ENCODE measurements at regions not wholly inside any gene's neighbourhood (a gene's known extent, or its start where the extent isn't known, plus 50 kb on each side); places are given as distances from the start of the nearest gene placed in this dataset.
"Not testable (repeated sequence)": the region's sequence is repeated elsewhere in the genome, so short reads cannot be mapped to it uniquely, and the experiment has no call there.

DNA sequence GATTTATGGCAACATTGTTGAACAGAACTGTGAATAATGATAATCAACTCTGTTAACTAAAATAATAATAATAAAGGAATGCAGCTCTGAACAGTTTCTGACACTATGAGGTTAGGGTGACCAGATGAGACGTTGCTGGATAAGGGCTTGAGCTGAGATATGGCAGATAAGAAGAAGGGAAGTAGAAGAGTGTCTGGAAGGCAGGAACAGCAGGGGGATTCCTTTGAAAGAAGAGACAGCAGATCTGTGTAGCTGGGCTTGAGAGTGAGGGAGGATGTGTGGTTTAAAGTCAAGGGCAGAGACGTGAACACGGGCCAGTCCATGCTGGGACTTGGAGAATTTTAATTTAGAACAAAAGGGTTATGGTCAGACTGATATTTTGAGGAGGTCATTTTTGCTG, 273.1 kb upstream of the SLC14A2 start:
- no peak for DNase-seq (ENCODE audit: low read depth)

DNA sequence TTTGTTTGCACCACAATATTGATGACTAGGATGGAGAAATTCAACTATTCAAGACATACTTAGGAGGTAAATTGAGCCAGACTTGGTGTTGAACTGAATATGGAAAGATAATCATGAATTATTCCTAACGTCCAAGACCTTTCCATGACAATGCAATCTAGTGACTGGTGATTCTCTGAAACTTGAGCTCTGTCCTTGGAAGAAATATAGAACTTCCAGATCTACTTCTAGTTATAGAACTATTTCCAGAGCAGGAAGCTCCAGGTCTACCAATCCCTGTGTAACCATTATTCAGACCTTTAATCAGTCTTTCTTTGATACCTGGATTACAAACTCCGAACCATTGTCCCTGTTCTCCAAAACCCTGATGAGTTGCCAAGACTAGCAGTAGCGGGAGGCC, 272.6 kb upstream of the SLC14A2 start:
- no peak for DNase-seq (ENCODE audit: low read depth)

DNA sequence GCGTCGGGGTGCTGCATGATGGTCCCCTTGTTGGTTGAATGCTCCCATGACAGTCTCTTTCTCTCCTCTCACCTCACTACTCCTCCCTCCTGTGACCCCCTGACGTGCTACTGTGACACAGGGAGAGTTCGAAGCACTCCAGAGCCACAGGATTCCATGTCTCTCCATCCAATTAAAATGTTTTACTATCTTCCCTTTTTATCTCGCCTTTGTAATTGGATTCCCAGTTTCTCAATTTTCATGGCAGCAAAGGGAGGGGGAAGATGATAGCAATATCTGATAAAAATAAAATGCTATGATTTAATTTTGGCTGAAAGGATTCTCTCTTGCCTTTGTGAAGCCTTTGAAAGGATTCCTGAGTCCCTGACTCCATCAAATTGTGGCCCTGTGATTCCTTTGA, 271.9 kb upstream of the SLC14A2 start:
- DNase-seq (ENCODE audit: low read depth) = no peak

DNA sequence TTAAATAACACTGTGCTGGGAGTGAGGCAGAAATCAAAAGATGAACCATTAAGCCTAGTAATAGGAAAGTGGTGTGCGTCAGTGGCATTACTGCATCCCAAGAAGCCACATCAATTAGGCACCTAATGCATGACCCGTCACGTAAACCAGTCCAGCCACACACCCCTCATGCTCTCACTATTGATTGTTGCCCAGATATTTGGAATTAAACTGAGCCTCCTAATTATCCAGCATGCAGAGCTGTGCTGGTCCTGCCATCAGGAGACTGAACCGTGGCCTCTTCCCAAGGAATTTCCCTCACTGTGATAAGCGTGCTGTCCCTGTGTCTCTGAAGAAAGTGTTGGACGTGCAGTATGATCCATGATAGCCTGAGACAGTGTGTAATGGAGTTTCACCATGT, 270.6 kb upstream of the SLC14A2 start:
- not testable (repeated sequence) for DNase-seq (ENCODE audit: low read depth)

DNA sequence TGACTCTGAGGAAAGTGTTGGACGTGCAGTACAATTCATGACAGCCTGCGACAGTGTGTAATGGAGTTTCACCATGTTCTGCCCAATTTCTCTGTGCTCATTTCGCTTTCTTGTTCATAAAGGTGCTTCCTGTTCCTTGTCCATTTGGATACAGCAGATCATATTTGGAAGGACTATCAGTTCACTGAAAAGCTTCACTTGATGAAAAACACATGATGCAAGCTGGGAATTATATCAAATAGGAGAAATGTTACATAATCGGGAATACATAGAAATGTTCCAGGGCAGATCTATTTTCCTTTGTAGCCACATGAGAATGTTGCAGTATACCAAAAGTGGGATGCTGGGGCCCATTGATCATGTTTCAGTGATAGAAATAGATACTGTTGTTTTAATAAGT, 266.3 kb upstream of the SLC14A2 start:
- DNase-seq (ENCODE audit: low read depth) = no peak

DNA sequence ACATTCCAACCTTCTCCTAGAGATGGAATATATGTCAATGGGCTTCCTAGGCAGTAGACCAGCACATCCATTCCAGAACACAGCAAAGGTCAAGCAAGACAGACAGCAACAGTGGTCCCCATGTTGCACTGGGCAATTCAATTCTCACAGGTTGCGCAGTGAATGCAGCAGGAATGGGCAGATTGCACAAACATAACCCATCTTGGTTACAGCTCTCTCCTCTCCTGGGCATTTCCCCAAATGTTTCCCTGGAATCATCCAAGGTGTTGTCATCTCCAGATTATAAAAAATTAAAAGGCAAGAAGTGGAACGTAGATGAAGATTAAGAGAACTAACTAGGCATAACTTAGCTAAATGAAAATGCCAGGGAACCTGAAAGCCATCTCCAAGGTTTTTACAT, 265.8 kb upstream of the SLC14A2 start:
- DNase-seq (ENCODE audit: low read depth) = no peak

DNA sequence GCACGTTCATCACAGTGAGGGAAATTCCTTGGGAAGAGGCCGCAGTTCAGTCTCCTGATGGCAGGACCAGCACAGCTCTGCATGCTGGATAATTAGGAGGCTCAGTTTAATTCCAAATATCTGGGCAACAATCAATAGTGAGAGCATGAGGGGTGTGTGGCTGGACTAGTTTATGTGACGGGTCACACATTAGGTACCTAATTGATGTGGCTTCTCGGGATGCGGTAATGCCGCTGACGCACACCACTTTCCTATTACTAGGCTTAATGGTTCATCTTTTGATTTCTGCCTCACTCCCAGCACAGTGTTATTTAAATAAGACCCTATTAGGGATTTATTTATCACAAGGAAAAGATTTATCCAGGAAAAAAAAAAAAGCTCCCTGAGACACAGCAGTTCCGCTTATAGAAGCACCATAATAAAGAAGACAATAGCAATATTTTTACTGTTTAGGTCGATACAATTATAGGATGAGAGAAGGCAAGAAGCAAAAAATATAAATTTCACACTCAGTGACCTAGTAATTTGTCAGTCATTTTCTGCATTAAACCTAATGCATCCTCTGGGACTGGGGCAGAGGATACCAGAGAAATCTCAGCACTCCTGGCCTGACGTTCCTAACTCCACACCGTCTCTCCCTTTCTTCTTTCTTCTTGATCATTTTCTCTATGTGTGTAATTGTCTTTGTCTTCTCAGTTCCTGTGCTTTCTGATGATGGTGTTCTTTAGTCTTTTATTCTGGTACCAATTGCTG, 264.7 kb upstream of the SLC14A2 start:
- no peak for DNase-seq (ENCODE audit: low read depth)

DNA sequence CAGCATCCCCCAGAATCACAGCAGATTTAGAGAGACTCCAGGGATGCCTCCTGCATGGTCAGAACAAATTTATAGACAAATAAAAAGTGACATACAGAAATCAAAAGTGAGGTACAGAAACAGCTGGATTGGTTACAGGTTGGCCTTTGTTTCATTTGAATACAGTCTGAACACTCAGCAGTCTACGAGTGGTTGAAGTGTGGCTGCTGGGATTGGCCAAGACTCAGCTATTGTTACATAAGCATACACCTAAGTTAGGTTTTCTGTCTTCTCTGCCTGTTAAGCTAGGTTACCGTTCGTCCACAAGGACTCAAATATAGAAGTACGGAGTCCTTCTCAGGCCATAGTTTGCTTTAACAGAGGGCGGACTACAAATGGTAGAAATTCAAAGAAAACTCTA, 262.4 kb upstream of the SLC14A2 start:
- no peak for DNase-seq (ENCODE audit: low read depth)

DNA sequence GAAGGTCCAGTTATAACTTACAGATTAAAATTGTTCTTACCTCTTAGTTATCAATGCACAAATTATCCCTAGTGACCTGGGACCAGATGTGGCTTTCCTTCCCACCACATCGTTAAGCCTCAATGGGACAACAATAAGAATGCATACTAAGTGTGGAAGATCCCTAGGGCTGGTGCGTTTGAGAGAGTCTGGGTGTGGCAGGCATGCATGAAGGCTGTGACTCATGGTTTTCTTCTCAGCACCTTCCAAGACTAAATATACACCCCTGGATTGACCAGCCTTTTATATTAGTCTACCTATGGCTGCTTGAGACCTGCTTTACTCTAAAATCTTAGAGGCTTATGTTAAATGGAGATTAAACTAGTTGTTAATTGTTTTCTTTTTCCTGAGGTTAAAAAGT, 261.7 kb upstream of the SLC14A2 start:
- DNase-seq (ENCODE audit: low read depth) = peak; percentile 44

DNA sequence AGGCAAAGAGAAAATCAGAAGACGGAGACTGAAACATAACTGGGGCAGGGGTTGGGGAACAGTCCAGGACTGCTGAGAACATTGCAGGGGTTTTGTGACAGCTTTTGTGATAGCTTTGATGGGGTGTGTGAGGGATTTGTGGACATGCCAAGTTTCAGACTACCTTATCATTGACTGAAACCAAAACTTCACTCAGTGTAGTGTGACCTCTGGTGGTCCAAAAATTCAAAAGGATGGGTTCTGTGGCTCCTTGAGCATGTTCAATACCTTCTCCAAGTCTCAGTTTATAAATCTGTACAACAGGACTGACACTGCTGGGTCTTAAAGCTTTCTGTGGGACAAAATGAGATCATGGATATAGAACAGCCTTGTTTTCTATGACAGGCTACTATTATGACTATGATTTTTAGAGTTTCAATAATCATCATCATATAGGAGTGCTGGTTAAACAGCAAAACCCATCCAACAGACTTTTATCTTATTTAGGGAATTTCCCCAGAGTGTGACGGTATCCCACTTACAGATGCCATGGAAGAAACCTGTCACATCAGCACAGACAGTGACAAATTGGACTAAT, 259.2 kb upstream of the SLC14A2 start:
- DNase-seq (ENCODE audit: low read depth) = no peak

DNA sequence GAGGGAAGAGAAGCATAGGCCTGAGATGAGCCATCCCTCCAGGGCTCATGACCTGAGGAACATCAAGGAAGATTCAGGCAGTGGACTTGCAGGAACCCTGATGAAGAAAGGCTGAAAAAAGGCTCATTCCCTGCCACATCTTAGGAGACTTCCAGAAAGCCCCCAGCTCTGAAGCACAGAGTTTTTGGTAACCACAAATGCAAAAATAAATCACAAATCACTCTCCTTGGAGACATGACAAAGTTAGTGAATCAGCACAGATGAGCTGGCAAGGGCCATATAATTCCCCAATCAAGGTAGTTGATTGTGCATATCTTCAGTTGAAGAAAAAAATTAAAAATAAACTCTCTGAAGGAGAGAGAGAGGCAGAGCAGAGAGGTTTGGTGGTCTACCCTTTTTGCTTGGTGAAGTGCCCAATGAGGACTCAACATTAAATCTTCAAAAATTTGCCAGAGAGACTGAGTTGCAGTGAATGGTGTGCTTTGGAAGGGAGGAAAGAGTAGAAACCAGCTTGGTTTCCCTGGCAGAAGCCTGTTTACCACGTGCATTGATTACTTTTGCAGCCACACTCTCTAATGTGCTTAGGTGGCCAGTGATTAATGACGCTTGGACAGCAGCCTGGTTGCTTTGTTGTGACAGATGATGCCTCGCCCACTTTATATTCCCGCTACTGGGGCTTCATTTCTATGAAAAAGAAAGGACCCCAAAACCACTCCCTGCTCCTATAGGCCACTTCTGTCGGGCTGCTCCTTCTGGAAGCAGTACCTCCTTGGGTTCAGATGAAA, 257.4 kb upstream of the SLC14A2 start:
- peak; percentile 82 for DNase-seq (ENCODE audit: low read depth)

DNA sequence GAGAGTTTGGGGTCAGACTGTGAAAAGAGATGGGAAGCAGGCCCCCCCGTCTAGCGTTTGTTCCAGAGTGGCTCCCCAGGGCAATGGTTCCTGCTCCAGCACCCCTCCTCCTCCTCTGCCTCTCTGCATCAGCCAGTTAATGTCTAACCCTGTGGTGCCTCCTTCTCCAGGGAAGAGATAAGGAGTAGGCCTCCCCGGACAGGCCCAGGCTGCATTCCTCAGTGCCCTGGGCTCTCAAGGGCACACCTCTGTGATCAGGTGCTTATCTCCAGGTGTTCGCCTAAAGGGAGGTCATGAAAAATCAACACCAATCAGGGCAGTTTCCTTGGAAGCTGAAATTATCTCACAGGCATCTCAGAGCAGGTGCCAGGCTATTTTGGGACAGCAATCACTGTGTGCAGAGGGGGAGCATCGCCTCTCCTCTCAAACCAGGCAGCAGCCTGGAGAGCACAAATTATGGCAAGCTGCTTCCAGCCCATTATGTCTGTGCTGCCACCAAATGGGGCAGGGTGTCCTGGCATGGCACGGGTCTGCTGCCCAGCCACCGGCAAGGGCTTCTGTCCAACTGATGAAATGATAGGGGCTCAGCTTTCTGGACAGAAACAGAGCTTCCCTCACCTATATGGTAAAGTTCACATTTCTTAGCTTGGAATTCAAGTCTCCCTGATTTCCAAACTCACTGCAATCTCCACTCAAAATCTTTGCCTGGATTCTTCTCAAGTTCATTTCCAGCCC, 255.8 kb upstream of the SLC14A2 start:
- DNase-seq (ENCODE audit: low read depth) = no peak

DNA sequence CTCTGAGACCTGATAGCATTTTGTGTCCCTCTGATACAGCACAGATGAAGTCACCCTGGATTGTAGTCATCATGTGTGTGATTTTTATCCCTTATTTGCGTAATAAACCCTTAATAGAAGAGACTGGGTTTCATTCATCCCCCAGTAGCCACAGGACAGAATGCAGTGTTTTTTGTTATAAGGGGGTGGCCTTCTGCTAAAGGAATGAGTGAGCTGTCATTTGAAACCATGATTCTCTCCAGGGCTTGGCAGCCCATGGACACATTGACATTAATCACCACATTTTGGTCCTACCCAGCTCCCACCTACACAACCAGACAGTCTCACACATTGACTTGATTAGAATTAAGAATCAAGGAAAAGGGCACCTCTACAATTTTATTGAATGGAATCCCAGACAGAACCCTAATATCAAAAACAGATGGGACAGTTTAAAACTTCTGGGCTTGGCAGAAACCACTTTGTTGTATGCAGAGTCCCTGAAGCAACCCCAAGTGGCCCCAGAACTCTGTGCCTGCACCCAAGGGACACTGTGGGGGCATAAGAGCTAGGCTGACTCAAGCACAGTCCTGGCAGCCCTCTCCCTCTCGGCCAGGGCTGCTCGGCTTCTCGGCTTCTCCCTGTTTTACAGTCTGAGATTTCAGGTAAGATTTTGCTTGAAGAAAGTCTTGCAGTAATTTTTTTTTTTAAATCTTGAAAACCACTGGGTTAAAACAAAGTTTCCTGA, 254.0 kb upstream of the SLC14A2 start:
- no peak for DNase-seq (ENCODE audit: low read depth)

DNA sequence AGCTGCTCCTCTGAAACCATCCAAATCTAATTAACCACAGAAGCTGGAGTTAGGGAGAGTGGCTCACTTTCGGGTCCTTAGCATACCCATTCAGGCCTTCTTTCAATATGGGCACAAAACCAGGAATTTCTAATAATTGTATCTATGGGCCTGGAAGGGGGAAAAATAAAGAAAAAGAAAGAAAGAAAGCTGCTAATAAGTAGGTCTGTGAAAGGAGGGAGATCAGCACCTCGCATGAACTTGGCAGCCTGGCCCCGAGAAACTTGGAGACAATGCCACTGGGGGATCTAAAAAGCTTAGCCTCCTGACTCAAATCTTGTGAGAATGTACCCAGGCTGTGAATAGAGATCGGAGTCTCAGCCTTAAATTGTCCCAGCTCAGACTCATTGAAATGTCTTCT, 252.1 kb upstream of the SLC14A2 start:
- DNase-seq (ENCODE audit: low read depth) = no peak

DNA sequence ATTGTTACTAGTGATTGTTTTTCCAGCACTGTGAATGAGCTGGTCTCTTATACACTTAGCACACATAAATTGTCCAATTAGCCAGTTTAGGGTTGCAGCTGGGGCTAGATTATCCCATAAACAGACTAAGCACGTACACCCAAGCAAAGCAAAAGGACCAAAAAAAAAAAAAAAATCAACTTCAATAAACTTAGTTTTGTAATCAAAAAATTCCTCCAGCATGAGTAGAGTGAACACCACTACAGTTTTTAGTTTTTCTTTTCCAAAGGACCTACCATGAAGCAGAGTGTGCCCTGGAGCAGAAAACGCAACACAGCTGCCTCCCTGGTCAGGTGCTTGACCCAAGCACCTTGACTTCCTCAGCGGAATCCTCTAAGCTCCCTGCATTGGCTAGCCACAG, 249.4 kb upstream of the SLC14A2 start:
- DNase-seq (ENCODE audit: low read depth) = peak; percentile 56

DNA sequence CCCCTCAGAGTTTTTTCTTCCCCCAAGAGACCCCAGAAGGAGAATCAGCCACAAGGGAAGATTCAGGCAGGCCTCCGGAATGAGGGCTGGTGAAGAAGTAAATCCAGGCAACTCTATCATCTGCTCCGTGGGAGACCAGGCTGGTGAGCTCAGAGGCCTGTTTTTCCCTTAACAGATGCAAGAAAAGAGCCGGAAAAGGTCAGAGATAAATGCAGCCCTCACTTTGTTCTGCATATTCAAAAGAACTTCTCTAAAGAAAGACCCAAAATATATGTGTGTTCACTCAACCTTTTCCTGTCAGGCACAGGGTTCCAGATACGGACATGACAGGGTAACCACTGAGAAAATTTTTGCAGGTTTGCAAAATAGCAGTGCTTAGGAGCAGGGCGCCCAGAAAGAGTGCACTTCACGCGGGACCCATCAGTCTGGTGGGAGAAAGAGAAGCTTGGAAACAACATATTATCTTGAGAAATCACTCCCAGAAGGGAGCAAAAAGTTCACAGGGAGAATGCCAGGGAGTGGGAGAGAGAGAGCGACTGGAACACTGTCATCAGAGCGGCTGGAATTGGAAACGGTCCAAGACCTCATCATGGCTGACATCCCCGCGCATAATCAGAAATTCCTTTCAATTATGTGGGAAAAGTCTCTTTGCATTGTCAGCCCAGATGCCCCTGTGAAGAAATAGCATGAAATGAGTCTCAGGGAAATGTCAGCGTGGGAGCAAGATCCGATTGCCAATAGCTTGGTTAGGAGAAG, 244.8 kb upstream of the SLC14A2 start:
- no peak for DNase-seq (ENCODE audit: low read depth)

DNA sequence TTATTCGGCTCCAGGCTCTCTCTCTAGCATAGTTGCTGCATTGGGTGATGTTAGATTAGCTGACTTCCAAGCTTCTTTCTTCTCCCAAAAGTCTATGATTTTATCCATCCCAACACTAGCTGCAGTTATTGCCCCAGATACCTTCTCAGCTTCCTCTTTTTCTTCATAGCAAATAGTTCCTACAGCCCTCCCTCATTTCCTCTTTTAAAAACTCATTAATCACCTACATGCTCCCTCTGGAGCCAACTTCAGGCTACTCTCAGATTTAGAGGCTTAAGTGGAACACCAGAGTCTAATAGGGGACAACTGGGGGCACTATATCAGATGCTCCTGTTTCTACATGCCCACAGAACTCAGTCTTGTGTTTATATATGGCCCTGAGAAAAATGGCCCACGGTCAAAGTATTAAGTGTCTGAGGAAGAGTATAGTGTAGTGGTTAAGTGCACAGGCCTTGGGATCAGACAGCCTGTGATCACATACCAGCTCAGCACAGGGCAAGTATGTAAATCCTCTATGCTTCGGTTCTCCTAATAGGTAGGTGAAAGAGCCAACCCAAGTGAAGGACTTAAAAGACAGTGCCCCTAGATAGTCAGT, 241.9 kb upstream of the SLC14A2 start:
- no peak for DNase-seq (ENCODE audit: low read depth)

DNA sequence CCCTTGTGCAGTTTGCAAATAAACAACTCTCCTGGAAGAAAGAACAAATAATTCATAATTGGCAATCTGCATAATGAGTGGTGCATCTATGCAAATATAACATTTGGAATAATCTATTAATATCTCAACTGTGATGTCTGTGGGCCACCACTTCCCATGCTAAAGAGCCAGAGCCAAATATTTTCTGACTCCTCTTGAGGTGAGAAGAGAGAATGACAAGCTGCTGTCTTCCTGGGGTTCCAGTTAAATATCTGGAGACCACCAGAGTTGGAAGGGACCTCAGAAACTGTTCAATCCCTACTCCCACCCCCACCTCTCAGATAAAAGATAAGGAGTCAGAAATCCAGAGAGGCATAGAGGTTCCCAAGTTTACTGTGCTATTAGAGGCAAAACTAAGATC, 241.0 kb upstream of the SLC14A2 start:
- DNase-seq (ENCODE audit: low read depth) = no peak

DNA sequence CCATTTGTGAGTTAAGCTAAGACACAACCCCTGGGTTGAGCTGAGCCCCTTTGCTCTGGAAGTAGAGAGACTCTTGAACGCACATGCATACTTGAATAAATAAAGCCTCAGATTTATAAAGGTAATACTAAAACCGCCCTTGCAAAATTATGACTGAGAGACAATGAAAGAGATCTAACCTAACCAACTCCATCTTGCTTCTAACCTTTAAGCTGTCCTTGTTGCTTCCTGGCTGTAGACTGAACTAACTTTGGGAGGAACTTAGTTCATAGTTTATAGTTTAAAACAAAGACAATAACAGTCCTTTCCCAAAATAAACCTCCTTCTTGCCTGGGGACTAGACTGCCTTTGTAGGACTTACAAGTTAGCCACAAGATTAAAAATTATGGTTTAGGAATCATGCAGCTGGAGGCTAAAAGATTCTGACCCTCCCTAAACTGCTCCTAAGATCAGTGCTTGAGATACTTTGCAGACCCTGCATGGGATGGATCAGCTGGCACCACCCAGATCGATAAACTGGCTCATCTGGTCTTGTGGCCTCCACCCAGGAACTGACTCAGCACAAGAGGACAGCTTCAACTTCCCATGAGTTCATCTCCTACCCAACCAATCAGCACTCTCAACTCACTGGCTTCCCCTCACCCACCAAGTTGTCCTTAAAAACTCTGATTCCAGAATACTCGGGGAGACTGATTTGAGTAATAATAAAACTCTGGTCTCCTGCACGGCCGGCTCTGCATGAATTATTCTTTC, 240.2 kb upstream of the SLC14A2 start:
- DNase-seq (ENCODE audit: low read depth) = no peak

DNA sequence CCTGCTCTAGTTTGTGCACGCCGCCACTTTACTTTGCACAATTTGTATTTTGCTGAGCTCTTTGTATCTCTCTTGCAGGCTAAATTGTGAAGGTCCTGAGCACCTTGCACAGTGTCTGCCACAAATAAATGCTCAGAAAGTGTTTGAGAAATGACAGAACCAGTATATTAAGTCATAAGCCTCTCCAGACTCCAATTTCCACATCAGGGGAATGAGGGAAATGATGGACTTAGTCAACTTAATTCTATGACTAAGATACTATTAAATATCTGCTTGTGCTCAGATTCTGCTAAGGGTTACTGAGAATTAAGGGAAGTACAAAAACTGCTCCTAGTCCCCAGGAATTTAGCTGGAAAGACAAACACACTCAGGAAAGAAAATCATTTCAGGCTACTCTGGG, 239.1 kb upstream of the SLC14A2 start:
- no peak for DNase-seq (ENCODE audit: low read depth)
